ENCODE measurements at regions not wholly inside any gene's neighbourhood (a gene's known extent, or its start where the extent isn't known, plus 50 kb on each side); places are given as distances from the start of the nearest gene placed in this dataset.
A peak's percentile ranks its signal among the peaks of the same experiment; 100 is the strongest.
"Not testable (repeated sequence)": the region's sequence is repeated elsewhere in the genome, so short reads cannot be mapped to it uniquely, and the experiment has no call there.

DNA sequence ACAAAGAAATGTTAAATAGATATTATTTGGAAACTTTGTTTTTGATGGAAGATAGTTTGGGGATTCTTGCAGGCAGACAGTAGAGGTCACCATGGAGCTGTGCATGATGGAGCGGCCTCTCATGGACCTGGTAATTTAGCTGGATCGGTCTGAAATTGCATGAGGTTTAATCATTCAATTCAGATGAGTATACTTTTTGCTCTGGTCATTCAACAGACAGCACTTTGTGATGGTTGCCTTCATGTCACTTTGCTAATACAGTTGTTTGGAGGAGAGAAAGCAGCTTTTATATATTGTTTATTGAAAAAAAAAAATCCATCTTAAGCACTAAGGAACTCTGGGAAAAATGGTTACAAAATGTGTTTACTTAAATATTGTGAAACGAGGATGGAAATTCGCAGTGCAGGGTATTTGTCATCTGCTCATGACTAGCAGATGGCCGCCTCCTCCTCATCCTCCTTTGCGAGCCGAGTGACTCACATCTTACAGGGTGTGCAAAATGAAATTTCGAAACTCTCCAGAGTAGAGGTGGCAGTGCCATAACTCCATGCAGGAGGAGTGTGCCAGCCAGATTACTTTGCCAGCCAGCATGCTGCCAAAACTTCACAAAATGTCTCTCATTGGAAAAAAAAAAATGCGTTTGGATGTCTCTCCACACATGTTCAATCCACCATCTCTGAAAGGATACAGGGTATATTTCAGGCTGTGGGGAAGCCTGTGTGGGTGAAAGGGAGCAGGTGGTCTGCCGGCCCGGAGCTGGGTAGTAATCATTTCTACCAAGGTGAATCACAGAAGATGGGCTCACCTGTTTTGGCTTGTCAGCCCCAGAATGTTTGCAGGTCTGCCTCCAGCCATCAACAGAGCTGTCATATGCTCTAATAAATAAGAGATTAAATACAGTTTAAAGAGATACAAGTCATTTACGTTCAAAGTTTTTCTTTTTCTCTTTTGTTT lies 314.9 kb upstream of the DIPK2B start:
- DNase-seq (ENCODE audit: low read depth in 2 of 2, low spot score in 1 of 2): no peak

DNA sequence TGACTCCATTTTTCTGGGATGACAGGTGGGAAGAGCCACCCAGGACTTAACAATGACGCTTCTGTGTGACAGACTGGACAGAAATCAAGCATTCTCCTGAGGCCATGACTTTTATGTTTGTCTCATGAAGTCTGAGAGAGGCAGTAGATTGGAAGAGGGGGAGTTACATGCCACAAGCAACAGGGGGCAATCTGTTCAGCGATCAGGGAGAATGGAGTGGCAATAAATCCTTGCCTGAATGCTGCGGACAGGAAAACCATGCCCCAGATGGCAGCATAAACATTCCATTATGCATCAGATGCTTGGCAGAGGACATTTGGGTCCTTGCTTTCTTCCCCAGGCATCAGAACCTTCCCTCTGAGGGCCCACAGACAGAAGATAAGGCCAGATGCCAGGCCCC lies 312.4 kb upstream of the DIPK2B start:
- no peak for DNase-seq (ENCODE audit: low read depth in 2 of 2, low spot score in 1 of 2)

DNA sequence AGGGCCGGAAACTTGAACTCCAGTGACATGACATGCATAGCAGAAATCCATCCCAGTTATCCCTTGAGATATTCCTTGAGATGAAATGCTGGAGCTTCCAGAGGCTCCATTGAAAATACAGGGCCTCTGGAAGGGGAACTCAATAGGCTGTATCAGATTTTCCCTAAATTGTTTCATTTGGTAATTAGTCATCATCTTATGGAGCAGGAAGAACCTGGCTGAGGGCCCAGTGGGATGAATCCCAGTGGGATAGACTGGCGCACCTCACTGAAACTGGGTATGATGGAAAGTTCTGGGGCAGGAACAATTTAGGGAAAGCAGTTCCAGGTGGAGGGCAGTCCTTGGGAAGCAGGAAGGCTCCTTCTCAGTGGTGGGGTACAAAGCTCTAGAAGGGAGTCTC lies 307.8 kb upstream of the DIPK2B start:
- DNase-seq (ENCODE audit: low read depth in 2 of 2, low spot score in 1 of 2): no peak

DNA sequence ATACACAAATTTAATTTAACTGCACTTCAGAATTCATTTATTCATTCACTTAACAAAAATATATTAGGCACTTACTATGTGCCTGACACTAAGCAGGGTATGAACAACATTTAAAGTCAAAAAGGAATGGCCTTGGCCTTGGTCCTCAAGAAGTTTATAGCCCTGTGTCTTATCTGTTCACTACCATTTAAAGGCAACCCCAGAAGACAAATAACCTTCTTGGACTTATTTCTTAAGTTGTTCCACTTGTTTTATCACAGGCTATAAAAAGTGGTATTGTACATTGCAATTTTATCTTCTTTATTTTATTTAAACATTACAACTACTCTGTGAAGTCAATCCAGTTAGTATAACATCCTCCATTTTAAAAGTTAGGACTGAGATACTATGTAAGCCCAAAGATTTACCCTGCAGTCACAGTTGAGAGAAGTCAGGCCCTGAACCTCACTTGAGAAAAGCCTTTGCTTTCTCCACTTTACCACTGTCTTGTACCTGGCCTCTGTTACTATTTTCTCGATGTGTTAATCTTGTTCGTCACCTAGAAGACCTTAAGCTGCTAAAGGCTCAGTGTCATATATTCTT lies 305.6 kb upstream of the DIPK2B start:
- no peak for DNase-seq (ENCODE audit: low read depth in 2 of 2, low spot score in 1 of 2)

DNA sequence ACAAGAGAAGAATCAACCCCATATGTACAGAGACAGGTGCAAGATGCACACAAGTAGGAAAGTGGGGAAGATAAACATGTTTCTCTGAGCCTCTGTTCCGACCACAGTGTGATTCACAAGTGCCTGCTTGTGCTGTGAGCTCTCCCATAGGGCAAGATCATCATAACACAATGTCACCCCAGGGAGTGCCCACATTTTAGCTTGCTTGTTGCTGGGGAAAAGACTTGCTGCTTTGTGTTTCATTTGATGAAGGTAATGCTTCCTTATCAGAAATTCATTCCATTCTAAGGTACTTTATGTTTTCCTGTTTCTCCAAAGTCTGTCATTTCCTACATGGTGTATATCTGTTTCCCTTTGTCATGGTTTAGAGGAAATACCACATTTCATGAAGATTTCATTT lies 304.5 kb upstream of the DIPK2B start:
- peak in 1 of 2 donors; percentile 1 for DNase-seq (ENCODE audit: low read depth in 2 of 2, low spot score in 1 of 2)

DNA sequence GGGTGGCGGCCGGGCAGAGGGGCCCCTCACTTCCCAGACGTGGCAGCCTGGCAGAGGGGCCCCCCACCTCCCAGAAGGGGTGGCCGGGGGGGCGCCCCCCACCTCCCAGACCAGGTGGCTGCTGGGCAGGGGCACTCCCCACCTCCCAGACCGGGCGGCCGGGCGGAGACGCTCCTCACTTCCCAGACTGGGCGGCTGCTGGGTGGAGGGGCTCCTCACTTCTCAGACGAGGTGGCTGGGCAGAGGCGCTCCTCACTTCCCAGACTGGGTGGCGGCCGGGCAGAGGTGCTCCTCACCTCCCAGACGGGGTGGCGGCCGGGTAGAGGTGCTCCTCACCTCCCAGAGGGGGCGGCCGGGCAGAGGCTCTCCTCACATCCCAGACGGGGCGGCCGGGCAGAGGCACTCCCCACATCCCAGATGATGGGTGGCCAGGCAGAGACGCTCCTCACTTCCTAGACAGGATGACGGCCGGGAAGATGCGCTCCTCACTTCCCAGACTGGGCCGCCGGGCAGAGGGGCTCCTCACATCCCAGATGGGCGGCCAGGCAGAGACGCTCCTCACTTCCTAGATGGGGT lies 303.2 kb upstream of the DIPK2B start:
- DNase-seq (ENCODE audit: low read depth in 2 of 2, low spot score in 1 of 2): not testable (repeated sequence)

DNA sequence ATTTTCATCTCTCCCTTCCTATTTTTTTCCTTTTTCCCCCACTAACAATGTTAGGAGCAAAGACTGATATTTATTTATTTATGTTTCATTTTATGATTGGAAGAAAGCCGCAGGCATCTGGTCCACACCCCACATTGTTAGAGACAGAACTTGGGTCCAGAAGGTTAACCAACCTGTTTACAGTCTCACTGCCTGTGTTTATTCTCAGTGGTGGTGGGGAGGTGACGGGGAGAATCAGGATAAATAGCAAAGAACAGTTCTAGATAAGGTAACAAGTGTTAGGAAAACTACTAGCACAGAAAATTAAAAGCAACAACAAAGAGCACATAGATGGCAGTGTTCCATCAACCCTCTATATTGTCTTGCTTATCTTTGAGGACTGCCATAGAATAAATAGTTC lies 301.7 kb upstream of the DIPK2B start:
- no peak for DNase-seq (ENCODE audit: low read depth in 2 of 2, low spot score in 1 of 2)

DNA sequence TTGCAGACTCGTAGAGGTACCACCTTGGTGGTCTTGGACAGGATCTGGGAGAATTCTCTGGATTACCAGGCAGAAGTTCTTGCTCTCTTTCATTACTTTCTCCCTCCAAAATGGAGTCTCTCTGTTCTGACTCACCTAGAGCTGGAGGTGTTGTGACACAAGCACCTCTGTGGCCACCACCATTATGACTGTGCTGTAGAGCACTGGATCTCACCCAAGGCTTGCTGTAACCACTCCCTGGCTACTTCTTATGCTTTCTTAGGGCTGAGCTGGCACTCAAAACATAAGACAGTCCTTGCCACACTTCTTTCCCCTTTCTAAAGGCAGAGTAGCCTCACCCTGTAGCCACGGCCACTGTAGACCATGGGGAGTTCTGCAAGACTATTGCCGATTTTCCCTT lies 296.6 kb upstream of the DIPK2B start:
- no peak for DNase-seq (ENCODE audit: low read depth in 2 of 2, low spot score in 1 of 2)

DNA sequence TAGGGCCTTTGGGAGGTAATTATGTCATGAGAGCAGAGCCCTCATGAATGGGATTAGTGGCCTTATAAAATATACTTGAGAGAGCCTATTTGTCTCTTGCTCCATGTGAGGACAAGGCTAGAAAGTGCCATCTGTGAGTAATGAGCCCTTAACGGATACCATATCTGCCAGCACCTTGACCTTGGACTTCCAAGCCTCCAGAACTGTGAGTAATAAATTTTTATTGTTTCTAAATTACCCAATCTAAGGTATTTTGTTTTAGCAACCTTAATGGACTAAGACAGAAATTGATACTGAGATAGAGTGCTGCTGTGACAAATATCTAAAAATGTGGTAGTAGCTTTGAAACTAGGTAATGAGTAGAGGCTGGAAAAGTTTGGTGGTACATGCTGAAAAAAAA lies 285.0 kb upstream of the DIPK2B start:
- no peak for DNase-seq (ENCODE audit: low read depth in 2 of 2, low spot score in 1 of 2)

DNA sequence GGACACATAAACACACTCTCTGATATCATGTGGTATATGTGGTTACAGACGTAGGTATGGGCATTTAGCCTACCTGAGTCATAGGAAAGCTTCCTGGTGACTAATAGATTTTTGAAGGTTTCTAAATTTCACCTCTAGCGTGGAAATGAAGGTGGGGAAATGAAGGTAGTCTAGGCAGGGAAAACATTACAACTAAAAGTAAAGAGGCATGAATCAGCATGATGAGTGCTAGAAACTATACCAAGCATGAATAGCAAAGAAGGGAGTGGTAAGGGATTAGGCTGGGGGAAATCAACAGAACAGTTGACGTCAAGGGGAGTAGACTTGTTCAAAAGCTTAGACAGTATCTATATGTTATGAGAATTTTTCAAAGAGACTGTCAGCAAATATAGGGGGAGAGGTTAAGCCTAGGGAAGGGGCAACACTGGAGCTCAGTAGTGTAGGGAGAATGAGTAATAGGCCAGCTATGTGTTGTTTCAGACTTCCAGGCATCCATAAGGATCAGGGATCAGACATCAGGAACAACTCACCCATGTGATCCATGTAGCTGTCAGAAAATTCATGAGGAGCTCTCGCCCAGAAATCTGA lies 279.3 kb upstream of the DIPK2B start:
- no peak for DNase-seq (ENCODE audit: low read depth in 2 of 2, low spot score in 1 of 2)

DNA sequence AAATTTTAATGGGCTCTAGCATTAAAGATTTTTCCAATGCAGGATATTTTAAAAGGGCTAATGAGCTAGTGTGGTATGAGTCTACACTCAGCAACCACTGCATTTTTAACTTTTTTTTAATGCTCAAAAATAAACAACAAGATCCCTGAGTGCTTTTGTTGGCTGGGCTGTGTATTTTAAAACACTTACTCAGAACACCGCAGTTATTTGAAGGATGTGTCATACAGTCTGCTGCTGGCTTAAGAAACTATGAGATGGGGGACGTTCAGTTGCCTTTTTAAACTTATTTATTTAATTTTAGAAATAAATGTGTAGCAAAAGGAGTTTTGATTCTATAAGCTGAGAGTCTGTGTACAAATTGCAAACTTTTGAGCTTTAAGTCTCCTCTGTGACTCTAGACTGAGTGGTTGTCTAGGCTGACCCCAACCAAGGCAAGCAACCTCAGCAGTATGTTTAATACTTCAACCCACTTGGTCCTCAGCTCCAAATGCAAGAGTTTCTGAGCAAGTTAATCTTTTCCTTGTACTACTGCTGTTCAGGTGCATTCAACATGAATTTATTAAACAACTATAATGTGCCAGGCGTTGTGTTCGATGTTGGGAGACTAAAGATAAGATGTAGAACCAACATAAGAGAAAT lies 278.6 kb upstream of the DIPK2B start:
- DNase-seq (ENCODE audit: low read depth in 2 of 2, low spot score in 1 of 2): no peak

DNA sequence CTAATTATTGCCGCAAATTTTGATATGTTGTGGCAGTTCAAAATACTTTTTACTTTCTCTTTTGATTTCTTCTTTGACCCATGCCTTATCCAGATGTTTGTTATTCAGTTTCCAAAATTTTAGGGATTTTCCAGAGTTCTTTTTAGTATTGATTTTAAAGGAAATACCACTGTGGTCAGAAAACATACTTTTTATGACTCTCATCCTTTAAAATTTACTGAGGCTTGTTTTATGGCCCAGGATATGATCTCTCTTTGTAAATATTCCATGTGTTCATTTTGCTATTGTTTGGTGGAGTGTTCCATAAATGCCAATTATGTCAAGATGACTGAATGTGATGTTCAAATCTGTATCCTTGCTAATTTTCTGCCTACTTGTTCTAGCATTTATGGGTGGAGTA lies 272.3 kb upstream of the DIPK2B start:
- DNase-seq (ENCODE audit: low read depth in 2 of 2, low spot score in 1 of 2): no peak

DNA sequence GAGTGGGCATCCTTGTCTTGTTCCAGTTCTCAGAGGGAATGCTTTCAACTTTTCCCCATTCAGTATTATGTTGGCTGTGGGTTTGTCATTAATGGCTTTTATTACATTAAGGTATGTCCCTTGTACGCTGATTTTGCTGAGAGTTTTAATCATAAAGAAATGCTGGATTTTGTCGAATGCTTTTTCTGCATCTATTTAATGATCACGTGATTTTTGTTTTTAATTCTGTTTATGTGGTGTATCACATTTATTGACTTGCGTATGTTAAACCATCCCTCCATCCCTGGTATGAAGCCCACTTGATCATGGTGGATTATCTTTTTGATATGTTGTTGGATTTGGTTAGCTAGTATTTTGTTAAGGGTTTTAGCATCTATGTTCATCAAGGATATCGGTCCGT lies 266.9 kb upstream of the DIPK2B start:
- DNase-seq (ENCODE audit: low read depth in 2 of 2, low spot score in 1 of 2): not testable (repeated sequence)

DNA sequence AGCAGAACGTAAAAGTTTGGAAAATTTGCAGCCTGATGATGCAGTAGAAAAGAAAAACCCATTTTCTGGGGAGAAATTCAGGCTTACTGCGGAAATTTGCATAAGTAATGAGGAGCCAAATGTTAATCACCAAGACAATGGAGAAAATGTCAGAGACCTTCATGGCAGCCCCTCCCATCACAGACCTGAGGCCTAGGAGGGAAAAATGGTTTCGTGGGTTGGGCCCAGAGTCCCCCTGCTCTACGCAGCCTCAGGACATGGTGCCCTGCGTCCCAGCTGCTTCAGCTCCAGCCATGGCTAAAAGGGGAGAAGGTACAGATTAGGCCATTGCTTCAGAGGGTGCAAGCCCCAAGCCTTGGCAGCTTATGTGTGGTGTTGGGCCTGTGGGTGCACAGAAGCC lies 255.1 kb upstream of the DIPK2B start:
- DNase-seq (ENCODE audit: low read depth in 2 of 2, low spot score in 1 of 2): not testable (repeated sequence)

DNA sequence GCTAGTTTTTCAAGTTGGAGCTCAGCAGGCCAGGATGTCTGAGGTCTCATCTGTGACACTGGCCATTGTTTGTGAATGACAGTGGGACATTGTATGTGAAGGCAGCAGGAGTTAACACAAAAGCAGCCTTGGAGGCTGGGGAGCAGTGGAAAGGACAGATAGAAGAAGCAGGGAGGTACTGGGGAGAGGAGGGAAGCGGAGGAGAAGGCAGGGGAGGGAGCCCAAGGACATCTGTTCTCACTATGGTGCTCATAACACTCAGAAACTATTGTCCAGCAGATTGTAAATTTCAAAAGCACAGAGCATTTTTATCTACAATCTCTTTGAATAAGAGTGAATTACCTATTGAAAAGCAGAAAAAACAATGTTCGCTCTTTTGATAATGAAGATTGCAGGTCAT lies 253.6 kb upstream of the DIPK2B start:
- no peak for DNase-seq (ENCODE audit: low read depth in 2 of 2, low spot score in 1 of 2)

DNA sequence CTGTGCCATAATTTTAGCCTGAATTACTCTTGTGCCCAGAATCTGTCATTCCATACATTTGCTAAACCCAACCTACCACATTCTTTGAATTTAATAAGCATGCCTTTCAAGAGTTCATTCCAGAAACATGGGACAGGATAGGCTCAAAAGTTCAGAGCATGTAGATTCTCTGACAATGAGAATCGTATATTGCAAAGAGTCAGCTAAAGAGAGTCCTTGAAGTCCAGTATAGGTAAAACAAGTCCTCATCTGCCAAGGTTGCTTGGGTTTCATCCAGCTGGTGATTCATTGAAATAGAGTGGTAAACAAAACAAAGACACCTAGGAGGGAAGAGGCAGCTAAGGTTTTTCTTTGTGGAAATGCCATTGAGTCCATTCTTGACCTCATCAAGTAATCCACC lies 249.3 kb upstream of the DIPK2B start:
- no peak for DNase-seq (ENCODE audit: low read depth in 2 of 2, low spot score in 1 of 2)

DNA sequence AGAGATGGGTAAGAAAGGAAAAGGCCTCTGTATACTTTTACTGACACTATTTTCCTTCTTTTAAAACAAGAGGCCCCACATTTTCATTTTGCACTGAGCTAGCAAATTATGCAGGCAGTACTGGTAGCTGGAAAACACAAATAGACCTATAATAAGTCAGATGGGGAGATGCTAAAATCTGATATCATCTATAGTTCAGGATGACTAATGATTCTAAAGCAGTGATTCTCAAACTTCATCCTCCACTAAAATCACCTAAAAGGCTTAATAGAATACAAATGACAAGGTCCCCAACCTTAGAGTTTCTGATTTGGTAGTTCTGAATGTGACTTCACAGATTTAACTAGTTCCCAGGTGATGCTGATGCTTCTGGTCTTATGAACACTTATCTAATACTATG lies 247.3 kb upstream of the DIPK2B start:
- no peak for DNase-seq (ENCODE audit: low read depth in 2 of 2, low spot score in 1 of 2)

DNA sequence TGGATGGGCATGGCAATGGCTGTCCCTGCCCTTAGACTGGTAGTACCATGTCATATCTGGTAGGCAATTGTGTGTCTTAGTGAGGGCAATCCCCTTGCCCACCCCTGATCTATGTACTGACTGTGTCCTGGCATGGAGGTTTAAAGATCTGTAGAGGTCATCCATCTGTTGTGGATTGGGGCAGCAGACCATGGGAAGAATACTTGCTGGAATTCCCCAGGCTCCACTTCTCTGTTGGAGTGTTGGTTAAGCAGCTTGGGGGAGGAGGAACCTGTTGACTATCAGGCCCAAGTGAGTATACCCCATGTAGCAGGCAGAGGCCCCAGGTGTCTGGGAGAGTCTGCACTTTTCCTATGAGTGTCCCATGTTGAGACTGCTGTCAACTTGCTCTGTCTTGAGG lies 246.7 kb upstream of the DIPK2B start:
- DNase-seq (ENCODE audit: low read depth in 2 of 2, low spot score in 1 of 2): no peak

DNA sequence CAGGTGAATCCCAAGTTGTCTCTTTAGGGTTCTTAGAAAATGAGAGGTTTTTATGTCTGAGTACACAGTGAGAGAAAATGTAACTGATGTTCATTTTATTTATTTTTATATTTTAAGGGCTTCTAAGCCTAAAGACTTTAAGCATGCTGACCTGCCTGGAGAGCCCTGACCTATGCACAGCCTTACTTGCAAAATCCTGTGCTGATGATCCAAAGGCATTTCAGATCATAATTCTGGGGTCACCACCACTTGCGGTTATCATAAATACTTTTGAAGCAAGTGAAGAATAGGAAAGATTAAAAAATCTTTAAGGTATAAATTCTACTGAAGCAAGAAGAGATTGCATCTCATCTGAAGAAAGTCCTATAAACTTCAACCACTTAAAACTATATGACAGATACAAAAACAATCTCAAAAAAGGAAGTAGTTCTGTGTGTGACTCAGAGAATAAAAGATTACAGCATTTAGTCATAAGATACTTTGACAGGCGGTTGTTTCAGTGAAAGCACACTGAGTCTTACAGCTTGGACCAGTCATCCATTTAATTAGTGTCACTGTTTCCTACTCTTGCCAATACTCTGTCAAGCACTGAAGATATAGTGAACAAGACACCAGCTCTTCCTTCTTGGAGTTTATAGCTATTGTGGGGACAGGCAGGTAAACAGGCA lies 245.2 kb upstream of the DIPK2B start:
- no peak for DNase-seq (ENCODE audit: low read depth in 2 of 2, low spot score in 1 of 2)

DNA sequence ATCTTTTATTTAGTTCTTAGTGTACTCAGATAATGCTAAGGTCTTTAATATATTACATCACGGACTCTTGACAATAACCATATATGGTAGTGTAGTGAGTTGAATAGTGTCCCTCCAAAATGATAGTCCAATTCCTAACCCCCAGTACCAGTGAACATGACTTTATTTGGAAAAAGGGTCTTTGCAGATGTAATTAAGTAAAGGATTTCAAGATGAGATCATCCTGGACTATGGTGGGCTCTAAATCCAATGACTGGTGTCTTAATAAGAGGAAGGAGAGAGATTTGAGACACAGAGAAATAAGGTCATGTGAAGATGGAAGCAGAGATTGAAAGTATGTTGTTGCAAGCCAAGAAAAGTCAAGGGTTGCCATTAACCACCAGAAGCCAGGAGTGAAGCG lies 236.5 kb upstream of the DIPK2B start:
- no peak for DNase-seq (ENCODE audit: low read depth in 2 of 2, low spot score in 1 of 2)

DNA sequence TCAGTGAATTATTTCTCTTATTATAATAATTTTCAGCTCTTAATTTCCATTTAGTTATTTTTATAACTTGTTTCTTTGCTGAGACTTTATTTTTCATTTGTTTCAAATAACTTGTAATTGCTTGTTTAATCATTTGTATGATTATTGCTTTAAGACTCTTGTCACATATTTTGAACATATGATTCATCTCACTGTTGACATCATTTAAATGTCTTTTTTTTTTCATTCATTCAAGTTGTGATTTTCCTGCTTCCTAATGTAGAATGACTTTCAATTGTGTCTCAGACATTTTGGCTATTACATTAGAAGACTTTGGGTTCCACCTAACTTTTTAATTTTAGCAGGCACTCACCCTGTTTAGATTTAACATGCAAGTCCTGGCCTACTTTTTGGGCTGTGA lies 234.8 kb upstream of the DIPK2B start:
- DNase-seq (ENCODE audit: low read depth in 2 of 2, low spot score in 1 of 2): no peak

All from stimulated activated CD8-positive, alpha-beta memory T cell treated with anti-CD3 and anti-CD28 coated beads, Interleukin-4, amount 100 ng/mL, for 1 hour (primary cell).